NCI-H187 (cell line): ENCODE measurements at regions not wholly inside any gene's neighbourhood (a gene's known extent, or its start where the extent isn't known, plus 50 kb on each side); places are given as distances from the start of the nearest gene placed in this dataset.

ENCODE experiments used
- DNase-seq, 2 experiments: peaks; one replicate each; lab custom pipeline; 2025; lab: John Stamatoyannopoulos, UW

GRCh38 chr1:69233463-69233862 lies 334.3 kb upstream of the LRRC7 start:
- no peak for DNase-seq

GRCh38 chr1:69244211-69244610 lies 323.5 kb upstream of the LRRC7 start:
- no peak for DNase-seq

GRCh38 chr1:69246109-69246508 lies 321.6 kb upstream of the LRRC7 start:
- no peak for DNase-seq

- DNase-seq: no peak
Measured at GRCh38 chr1:69246710-69247109, 321.0 kb upstream of the LRRC7 start.

GRCh38 chr1:69252696-69253095 lies 315.0 kb upstream of the LRRC7 start:
- DNase-seq: no peak

GRCh38 chr1:69256036-69256435 lies 311.7 kb upstream of the LRRC7 start:
- no peak for DNase-seq

- no peak for DNase-seq
Measured at GRCh38 chr1:69258842-69259241, 308.9 kb upstream of the LRRC7 start.

GRCh38 chr1:69263921-69264391 lies 303.8 kb upstream of the LRRC7 start:
- DNase-seq: no peak

- DNase-seq: no peak
Measured at GRCh38 chr1:69269491-69269890, 298.2 kb upstream of the LRRC7 start.

- DNase-seq: no peak
Measured at GRCh38 chr1:69271587-69272125, 296.1 kb upstream of the LRRC7 start.

- no peak for DNase-seq
Measured at GRCh38 chr1:69272684-69273083, 295.0 kb upstream of the LRRC7 start.

GRCh38 chr1:69278923-69279322 lies 288.8 kb upstream of the LRRC7 start:
- DNase-seq: no peak

- DNase-seq: no peak
Measured at GRCh38 chr1:69283516-69283915, 284.2 kb upstream of the LRRC7 start.

GRCh38 chr1:69284508-69284907 lies 283.2 kb upstream of the LRRC7 start:
- DNase-seq: no peak

- no peak for DNase-seq
Measured at GRCh38 chr1:69288416-69288815, 279.3 kb upstream of the LRRC7 start.

- DNase-seq: no peak
Measured at GRCh38 chr1:69290291-69290690, 277.4 kb upstream of the LRRC7 start.

- no peak for DNase-seq
Measured at GRCh38 chr1:69291541-69291940, 276.2 kb upstream of the LRRC7 start.

- DNase-seq: no peak
Measured at GRCh38 chr1:69292833-69293232, 274.9 kb upstream of the LRRC7 start.

- DNase-seq: no peak
Measured at GRCh38 chr1:69294171-69294570, 273.6 kb upstream of the LRRC7 start.

- DNase-seq: no peak
Measured at GRCh38 chr1:69295265-69295664, 272.5 kb upstream of the LRRC7 start.

GRCh38 chr1:69305621-69306020 lies 262.1 kb upstream of the LRRC7 start:
- DNase-seq: no peak

GRCh38 chr1:69312055-69312732 lies 255.5 kb upstream of the LRRC7 start:
- no peak for DNase-seq

GRCh38 chr1:69313118-69313517 lies 254.6 kb upstream of the LRRC7 start:
- no peak for DNase-seq

GRCh38 chr1:69315416-69315815 lies 252.3 kb upstream of the LRRC7 start:
- DNase-seq: no peak
